HEK293 (cell line): ENCODE measurements at regions not wholly inside any gene's neighbourhood (a gene's known extent, or its start where the extent isn't known, plus 50 kb on each side); places are given as distances from the start of the nearest gene placed in this dataset.

ENCODE experiments used
- MYNN ChIP-seq: fragments of 450-650 bp; formaldehyde crosslinking; IDR thresholded peaks from 2 replicates; pipeline ENCODE4 v1.5.1; 2016; ENCODE audit warnings: missing biosample characterization, missing genetic modification characterization, borderline replicate concordance
- YY1 ChIP-seq: fragments of 450-650 bp; formaldehyde crosslinking; IDR thresholded peaks from 2 replicates; pipeline ENCODE4 v1.5.1; 2018; ENCODE audit warnings: missing biosample characterization, missing genetic modification characterization
- ZNF16 ChIP-seq: fragments of 450-650 bp; formaldehyde crosslinking; IDR thresholded peaks from 2 replicates; pipeline ENCODE4 v1.5.1; 2016; ENCODE audit warnings: low read depth, missing biosample characterization, missing genetic modification characterization
- ZNF302 ChIP-seq: fragments of 450-650 bp; formaldehyde crosslinking; IDR thresholded peaks from 2 replicates; pipeline ENCODE4 v1.5.1; 2016; ENCODE audit warnings: missing biosample characterization, missing genetic modification characterization, low read depth
- ZNF555 ChIP-seq: fragments of 450-650 bp; formaldehyde crosslinking; conservative IDR thresholded peaks from 2 replicates; pipeline ENCODE4 v1.5.1; 2017; ENCODE audit warnings: missing biosample characterization, mild to moderate bottlenecking, missing genetic modification characterization, inconsistent platforms
- TF ChIP-seq, protein P1 (sequence below): fragments of 450-650 bp; formaldehyde crosslinking; IDR thresholded peaks from 2 replicates; pipeline ENCODE4 v1.5.1; 2016; ENCODE audit warnings: missing biosample characterization, missing genetic modification characterization
- TF ChIP-seq, protein P2 (sequence below): fragments of 450-650 bp; formaldehyde crosslinking; IDR thresholded peaks from 2 replicates; pipeline ENCODE4 v1.5.1; 2016; ENCODE audit warnings: missing biosample characterization, missing genetic modification characterization
- TF ChIP-seq, protein P3 (sequence below): fragments of 450-650 bp; formaldehyde crosslinking; IDR thresholded peaks from 2 replicates; pipeline ENCODE4 v1.5.1; 2016; ENCODE audit warnings: missing biosample characterization, missing genetic modification characterization, borderline replicate concordance

DNA sequence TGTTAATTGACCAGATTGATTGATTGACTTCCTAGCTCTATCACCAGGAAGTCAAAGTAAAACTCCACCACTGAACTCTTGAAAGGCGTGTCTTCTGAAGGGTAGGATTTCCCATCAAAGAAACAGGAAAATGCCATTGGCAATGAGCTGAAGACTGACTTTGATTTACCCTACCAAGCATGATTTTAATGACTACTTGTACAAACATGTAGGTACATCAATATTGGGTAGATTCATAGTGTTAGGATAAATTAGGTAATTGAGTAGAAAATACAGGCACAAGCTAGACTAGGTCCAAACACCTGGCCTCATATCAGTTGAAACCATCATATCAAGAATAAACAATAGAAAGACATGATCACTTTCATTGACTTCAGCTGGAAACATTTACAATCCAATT lies 53.2 kb upstream of the ATXN3L start:
- TF ChIP-seq, protein P1, sequence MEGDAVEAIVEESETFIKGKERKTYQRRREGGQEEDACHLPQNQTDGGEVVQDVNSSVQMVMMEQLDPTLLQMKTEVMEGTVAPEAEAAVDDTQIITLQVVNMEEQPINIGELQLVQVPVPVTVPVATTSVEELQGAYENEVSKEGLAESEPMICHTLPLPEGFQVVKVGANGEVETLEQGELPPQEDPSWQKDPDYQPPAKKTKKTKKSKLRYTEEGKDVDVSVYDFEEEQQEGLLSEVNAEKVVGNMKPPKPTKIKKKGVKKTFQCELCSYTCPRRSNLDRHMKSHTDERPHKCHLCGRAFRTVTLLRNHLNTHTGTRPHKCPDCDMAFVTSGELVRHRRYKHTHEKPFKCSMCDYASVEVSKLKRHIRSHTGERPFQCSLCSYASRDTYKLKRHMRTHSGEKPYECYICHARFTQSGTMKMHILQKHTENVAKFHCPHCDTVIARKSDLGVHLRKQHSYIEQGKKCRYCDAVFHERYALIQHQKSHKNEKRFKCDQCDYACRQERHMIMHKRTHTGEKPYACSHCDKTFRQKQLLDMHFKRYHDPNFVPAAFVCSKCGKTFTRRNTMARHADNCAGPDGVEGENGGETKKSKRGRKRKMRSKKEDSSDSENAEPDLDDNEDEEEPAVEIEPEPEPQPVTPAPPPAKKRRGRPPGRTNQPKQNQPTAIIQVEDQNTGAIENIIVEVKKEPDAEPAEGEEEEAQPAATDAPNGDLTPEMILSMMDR (tag by site-specific recombination) = no peak
- TF ChIP-seq ZNF16 (tag by site-specific recombination) = no peak
- TF ChIP-seq, protein P2, sequence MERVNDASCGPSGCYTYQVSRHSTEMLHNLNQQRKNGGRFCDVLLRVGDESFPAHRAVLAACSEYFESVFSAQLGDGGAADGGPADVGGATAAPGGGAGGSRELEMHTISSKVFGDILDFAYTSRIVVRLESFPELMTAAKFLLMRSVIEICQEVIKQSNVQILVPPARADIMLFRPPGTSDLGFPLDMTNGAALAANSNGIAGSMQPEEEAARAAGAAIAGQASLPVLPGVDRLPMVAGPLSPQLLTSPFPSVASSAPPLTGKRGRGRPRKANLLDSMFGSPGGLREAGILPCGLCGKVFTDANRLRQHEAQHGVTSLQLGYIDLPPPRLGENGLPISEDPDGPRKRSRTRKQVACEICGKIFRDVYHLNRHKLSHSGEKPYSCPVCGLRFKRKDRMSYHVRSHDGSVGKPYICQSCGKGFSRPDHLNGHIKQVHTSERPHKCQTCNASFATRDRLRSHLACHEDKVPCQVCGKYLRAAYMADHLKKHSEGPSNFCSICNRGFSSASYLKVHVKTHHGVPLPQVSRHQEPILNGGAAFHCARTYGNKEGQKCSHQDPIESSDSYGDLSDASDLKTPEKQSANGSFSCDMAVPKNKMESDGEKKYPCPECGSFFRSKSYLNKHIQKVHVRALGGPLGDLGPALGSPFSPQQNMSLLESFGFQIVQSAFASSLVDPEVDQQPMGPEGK = no peak
- no peak for TF ChIP-seq MYNN
- TF ChIP-seq ZNF555 (tag by site-specific recombination) = no peak
- no peak for TF ChIP-seq YY1 (tag by site-specific recombination)
- TF ChIP-seq, protein P3, sequence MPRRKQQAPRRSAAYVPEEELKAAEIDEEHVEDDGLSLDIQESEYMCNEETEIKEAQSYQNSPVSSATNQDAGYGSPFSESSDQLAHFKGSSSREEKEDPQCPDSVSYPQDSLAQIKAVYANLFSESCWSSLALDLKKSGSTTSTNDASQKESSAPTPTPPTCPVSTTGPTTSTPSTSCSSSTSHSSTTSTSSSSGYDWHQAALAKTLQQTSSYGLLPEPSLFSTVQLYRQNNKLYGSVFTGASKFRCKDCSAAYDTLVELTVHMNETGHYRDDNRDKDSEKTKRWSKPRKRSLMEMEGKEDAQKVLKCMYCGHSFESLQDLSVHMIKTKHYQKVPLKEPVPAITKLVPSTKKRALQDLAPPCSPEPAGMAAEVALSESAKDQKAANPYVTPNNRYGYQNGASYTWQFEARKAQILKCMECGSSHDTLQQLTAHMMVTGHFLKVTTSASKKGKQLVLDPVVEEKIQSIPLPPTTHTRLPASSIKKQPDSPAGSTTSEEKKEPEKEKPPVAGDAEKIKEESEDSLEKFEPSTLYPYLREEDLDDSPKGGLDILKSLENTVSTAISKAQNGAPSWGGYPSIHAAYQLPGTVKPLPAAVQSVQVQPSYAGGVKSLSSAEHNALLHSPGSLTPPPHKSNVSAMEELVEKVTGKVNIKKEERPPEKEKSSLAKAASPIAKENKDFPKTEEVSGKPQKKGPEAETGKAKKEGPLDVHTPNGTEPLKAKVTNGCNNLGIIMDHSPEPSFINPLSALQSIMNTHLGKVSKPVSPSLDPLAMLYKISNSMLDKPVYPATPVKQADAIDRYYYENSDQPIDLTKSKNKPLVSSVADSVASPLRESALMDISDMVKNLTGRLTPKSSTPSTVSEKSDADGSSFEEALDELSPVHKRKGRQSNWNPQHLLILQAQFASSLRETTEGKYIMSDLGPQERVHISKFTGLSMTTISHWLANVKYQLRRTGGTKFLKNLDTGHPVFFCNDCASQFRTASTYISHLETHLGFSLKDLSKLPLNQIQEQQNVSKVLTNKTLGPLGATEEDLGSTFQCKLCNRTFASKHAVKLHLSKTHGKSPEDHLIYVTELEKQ = no peak
- no peak for TF ChIP-seq ZNF302
